ENCODE measurements at regions not wholly inside any gene's neighbourhood (a gene's known extent, or its start where the extent isn't known, plus 50 kb on each side); places are given as distances from the start of the nearest gene placed in this dataset.

DNA sequence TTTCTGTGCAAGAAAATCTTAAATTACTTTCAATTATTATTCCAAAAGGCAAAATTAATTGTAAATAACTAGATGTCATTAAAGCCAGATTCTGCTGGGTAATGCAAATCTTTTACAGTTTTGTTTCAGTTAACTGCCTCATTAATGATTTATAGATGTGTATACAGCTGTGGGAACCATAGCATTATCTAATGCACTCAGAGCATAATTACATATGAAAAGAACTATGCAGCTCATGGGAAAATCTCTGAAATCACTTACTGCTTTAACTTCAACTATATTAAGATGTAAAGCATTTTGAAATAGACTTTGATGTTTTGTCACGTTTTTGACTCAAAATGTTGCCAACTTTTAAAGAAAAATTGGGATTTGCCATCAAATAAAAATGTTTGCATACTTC lies 630.3 kb upstream of the KLHL4 start:
- ATAC-seq (replicated peaks in 1 of 4) (no peak), DNase-seq (no peak)
- no peaks in the 10 kb centered on the region for H3K36me3 Mint-ChIP-seq
- H3K27me3 ChIP-seq (replicated peaks in 1 of 2; ENCODE audit: control insufficient read depth in 2 of 2, extremely low read depth in 1 of 2, insufficient read depth in 2 of 2, low read length in 1 of 2), result no peaks in the 10 kb centered on the region
- H3K27ac ChIP-seq (ENCODE audit: low read length), result no peak overlapping the region
- ChIA-PET CTCF (no interaction called here), POLR2A (no interaction called here)
- no peak overlapping the region for H3K27ac Mint-ChIP-seq
- H3K36me3 ChIP-seq (ENCODE audit: control insufficient read depth in 2 of 2, extremely low read depth in 1 of 2, insufficient read depth in 1 of 2, low read length in 1 of 2), result no peaks in the 10 kb centered on the region
- H3K4me3 Mint-ChIP-seq, result no peak overlapping the region
- peaks cover 0 to 2% (median 0%) of the 10 kb centered on the region in 3 donors for H3K9me3 Mint-ChIP-seq
- H3K4me1 Mint-ChIP-seq, result no peaks in the 10 kb centered on the region
- no peak overlapping the region for H3K4me3 ChIP-seq (ENCODE audit: control insufficient read depth in 1 of 2, extremely low read depth in 1 of 2, low read length in 1 of 2)
- no peaks in the 10 kb centered on the region for H3K4me1 ChIP-seq (ENCODE audit: control insufficient read depth in 1 of 2, extremely low read depth in 1 of 2, insufficient read depth in 2 of 2, low read length in 2 of 2)
- no CpG with 5 or more reads among the region's 1 CpG for WGBS (ENCODE audit: insufficient coverage)
- H3K9me3 ChIP-seq, result no peaks in the 10 kb centered on the region
- no peaks in the 10 kb centered on the region for H3K27me3 Mint-ChIP-seq

DNA sequence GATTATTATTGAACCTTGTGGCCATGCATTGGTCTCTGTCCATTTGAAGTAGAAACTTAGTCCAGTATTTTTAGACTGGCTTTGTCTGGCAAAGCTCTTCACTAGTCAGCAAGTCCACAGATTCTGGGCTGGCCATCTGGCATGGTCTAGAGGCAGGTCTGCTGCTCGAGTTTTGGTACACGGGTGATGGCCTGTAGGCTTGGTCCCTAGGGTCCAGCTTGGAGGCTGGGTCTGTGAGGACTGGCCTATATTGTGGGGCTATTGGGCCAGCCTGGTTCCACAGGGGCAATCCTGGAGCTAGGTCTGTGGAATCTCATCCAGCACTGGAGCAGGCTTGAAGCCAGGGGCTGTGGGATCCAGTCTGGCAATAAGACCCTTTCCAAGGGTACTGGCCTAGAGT lies 607.6 kb upstream of the KLHL4 start:
- 58% methylated on average over 2 of the region's 2 CpGs for WGBS (ENCODE audit: insufficient coverage)
- H3K36me3 ChIP-seq (ENCODE audit: control insufficient read depth in 2 of 2, extremely low read depth in 1 of 2, insufficient read depth in 1 of 2, low read length in 1 of 2), result no peaks in the 10 kb centered on the region
- H3K4me3 ChIP-seq (ENCODE audit: control insufficient read depth in 1 of 2, extremely low read depth in 1 of 2, low read length in 1 of 2), result no peak overlapping the region
- ChIA-PET CTCF (no interaction called here), POLR2A (no interaction called here)
- no peaks in the 10 kb centered on the region for H3K4me1 ChIP-seq (ENCODE audit: control insufficient read depth in 1 of 2, extremely low read depth in 1 of 2, insufficient read depth in 2 of 2, low read length in 2 of 2)
- no peaks in the 10 kb centered on the region for H3K27me3 Mint-ChIP-seq
- no peak for ATAC-seq (replicated peaks in 1 of 4)
- H3K27me3 ChIP-seq (replicated peaks in 1 of 2; ENCODE audit: control insufficient read depth in 2 of 2, extremely low read depth in 1 of 2, insufficient read depth in 2 of 2, low read length in 1 of 2), result no peaks in the 10 kb centered on the region
- no peak overlapping the region for H3K27ac ChIP-seq (ENCODE audit: low read length)
- no peaks in the 10 kb centered on the region for H3K9me3 Mint-ChIP-seq
- H3K4me1 Mint-ChIP-seq, result no peaks in the 10 kb centered on the region
- H3K4me3 Mint-ChIP-seq, result no peak overlapping the region
- H3K9me3 ChIP-seq, result no peaks in the 10 kb centered on the region
- DNase-seq, result no peak
- H3K27ac Mint-ChIP-seq, result no peak overlapping the region
- no peaks in the 10 kb centered on the region for H3K36me3 Mint-ChIP-seq

DNA sequence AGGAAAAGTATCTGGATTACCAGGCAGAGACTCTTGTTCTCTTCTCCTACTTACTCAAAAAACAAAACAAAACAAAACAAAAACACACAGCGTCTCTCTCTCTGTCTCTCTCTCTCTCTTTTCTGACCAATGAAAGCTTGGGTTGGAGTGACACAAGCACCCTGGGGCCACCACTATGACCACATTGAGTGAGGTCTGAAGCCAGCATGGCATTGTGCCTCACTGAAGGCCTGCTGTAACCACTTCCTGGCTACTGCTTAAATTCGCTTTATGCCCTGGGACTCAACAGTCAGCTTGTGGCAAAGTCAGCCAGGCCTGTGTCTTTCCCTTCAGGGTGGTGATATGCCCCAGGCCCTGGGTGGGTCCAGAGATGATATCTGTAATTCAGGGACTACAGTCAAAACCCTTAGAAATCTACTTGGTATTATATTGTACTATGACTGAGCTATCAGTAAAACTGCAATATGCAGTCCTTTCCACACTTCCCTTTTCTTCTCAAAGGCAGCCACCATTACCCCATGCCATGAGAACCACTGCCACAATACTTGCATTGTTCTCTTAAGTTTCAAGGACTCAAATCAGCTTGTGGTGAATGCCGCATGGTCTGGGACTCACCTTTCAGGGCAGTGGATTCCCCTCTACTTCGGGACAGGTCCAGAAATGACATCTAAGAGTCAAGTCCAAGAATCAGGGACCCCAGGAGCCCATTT lies 606.8 kb upstream of the KLHL4 start:
- WGBS (ENCODE audit: insufficient coverage), result 41% methylated on average over 2 of the region's 4 CpGs
- ChIA-PET POLR2A (no interaction called here), CTCF (no interaction called here)
- Mint-ChIP-seq H3K4me3 (no peak overlapping the region), H3K36me3 (no peaks in the 10 kb centered on the region), H3K4me1 (no peaks in the 10 kb centered on the region), H3K27ac (no peak overlapping the region), H3K9me3 (no peaks in the 10 kb centered on the region), H3K27me3 (no peaks in the 10 kb centered on the region)
- no peaks in the 10 kb centered on the region for H3K4me1 ChIP-seq (ENCODE audit: control insufficient read depth in 1 of 2, extremely low read depth in 1 of 2, insufficient read depth in 2 of 2, low read length in 2 of 2)
- ATAC-seq (replicated peaks in 1 of 4), result no peak
- DNase-seq, result no peak
- no peaks in the 10 kb centered on the region for H3K9me3 ChIP-seq
- no peaks in the 10 kb centered on the region for H3K36me3 ChIP-seq (ENCODE audit: control insufficient read depth in 2 of 2, extremely low read depth in 1 of 2, insufficient read depth in 1 of 2, low read length in 1 of 2)
- no peak overlapping the region for H3K27ac ChIP-seq (ENCODE audit: low read length)
- H3K4me3 ChIP-seq (ENCODE audit: control insufficient read depth in 1 of 2, extremely low read depth in 1 of 2, low read length in 1 of 2), result no peak overlapping the region
- no peaks in the 10 kb centered on the region for H3K27me3 ChIP-seq (replicated peaks in 1 of 2; ENCODE audit: control insufficient read depth in 2 of 2, extremely low read depth in 1 of 2, insufficient read depth in 2 of 2, low read length in 1 of 2)

DNA sequence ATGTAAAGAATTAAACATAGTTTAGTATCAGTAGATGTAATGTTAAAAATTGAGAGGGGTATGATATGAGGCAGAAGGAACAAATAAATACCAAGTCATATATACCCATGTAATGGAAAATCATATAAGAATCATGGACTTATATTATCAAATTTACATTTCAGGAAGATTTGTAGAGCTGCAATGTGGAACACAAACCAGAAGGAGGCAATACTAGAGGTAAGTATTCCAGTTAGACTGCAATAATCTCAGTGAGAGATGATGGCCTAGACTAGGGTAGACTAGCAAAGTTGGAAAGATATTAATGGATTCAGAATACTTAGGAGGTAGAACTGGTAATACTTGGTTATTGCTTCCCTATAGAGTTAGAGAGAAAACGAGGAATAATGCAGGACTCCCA lies 603.0 kb upstream of the KLHL4 start:
- H3K36me3 Mint-ChIP-seq, result no peaks in the 10 kb centered on the region
- Histone ChIP-seq H3K27me3 (replicated peaks in 1 of 2; ENCODE audit: control insufficient read depth in 2 of 2, extremely low read depth in 1 of 2, insufficient read depth in 2 of 2, low read length in 1 of 2) (no peaks in the 10 kb centered on the region), H3K27ac (ENCODE audit: low read length) (no peak overlapping the region), H3K4me3 (ENCODE audit: control insufficient read depth in 1 of 2, extremely low read depth in 1 of 2, low read length in 1 of 2) (no peak overlapping the region), H3K36me3 (ENCODE audit: control insufficient read depth in 2 of 2, extremely low read depth in 1 of 2, insufficient read depth in 1 of 2, low read length in 1 of 2) (no peaks in the 10 kb centered on the region), H3K4me1 (ENCODE audit: control insufficient read depth in 1 of 2, extremely low read depth in 1 of 2, insufficient read depth in 2 of 2, low read length in 2 of 2) (no peaks in the 10 kb centered on the region), H3K9me3 (no peaks in the 10 kb centered on the region)
- ChIA-PET POLR2A (no interaction called here), CTCF (no interaction called here)
- no peak overlapping the region for H3K27ac Mint-ChIP-seq
- no peak for ATAC-seq (replicated peaks in 1 of 4)
- DNase-seq, result no peak
- no peak overlapping the region for H3K4me3 Mint-ChIP-seq
- H3K27me3 Mint-ChIP-seq, result no peaks in the 10 kb centered on the region
- H3K4me1 Mint-ChIP-seq, result no peaks in the 10 kb centered on the region
- H3K9me3 Mint-ChIP-seq, result no peaks in the 10 kb centered on the region
- WGBS (ENCODE audit: insufficient coverage), result no CpG with 5 or more reads among the region's 1 CpG

DNA sequence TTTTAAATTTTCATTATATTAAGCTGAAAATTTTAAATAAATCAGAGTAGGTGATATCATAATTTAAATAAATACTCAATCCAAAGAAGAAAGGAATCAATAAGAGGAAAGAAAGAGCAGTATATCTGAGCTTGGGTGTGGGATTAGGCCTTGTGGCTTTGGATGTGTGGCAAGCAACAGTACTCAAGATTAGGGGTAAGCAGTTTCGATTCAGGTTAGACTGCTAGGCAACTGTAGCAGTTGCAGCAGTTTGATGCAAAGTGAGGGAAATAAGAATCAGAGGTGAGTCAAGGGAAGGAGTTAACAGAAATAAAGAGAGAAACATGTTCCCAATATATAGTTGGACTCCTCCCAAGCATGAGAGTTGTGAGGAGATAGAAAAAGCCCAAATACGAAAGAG lies 599.6 kb upstream of the KLHL4 start:
- no peaks in the 10 kb centered on the region for H3K4me1 ChIP-seq (ENCODE audit: control insufficient read depth in 1 of 2, extremely low read depth in 1 of 2, insufficient read depth in 2 of 2, low read length in 2 of 2)
- ATAC-seq (replicated peaks in 1 of 4), result no peak
- no peaks in the 10 kb centered on the region for H3K27me3 ChIP-seq (replicated peaks in 1 of 2; ENCODE audit: control insufficient read depth in 2 of 2, extremely low read depth in 1 of 2, insufficient read depth in 2 of 2, low read length in 1 of 2)
- H3K27ac ChIP-seq (ENCODE audit: low read length), result no peak overlapping the region
- H3K36me3 ChIP-seq (ENCODE audit: control insufficient read depth in 2 of 2, extremely low read depth in 1 of 2, insufficient read depth in 1 of 2, low read length in 1 of 2), result no peaks in the 10 kb centered on the region
- Mint-ChIP-seq H3K27me3 (peaks cover 0 to 4% of the 10 kb centered on the region in 2 donors), H3K4me1 (no peaks in the 10 kb centered on the region), H3K9me3 (no peaks in the 10 kb centered on the region), H3K27ac (no peak overlapping the region), H3K36me3 (no peaks in the 10 kb centered on the region), H3K4me3 (no peak overlapping the region)
- no CpG with 5 or more reads among the region's 2 CpGs for WGBS (ENCODE audit: insufficient coverage)
- no peak overlapping the region for H3K4me3 ChIP-seq (ENCODE audit: control insufficient read depth in 1 of 2, extremely low read depth in 1 of 2, low read length in 1 of 2)
- ChIA-PET CTCF (no interaction called here), POLR2A (no interaction called here)
- DNase-seq, result no peak
- no peaks in the 10 kb centered on the region for H3K9me3 ChIP-seq

DNA sequence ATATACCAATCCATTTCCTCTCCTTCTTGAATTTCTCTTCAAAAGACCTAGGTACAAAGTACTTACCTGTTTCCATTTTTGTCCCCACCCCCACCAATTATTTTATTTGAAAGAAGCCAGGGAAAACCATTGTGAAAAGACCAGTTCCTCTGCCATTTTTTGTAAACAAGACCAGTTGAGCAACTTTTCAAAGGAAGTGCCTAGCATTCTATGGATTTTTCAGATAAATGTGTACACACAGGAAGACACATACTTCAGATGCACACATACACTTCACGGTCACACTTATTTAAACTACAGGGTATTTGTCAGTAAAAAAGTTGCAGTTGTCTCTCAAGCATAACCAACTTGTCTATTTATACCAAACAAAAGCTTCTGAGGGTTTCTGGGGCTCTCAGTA lies 587.2 kb upstream of the KLHL4 start:
- H3K27me3 Mint-ChIP-seq, result peaks cover 0 to 3% of the 10 kb centered on the region in 2 donors
- no peak overlapping the region for H3K27ac ChIP-seq (ENCODE audit: low read length)
- no peak for ATAC-seq (replicated peaks in 1 of 4)
- no peak overlapping the region for H3K4me3 Mint-ChIP-seq
- no CpG with 5 or more reads among the region's 1 CpG for WGBS (ENCODE audit: insufficient coverage)
- POLR2A ChIA-PET, result no interaction called here
- no peaks in the 10 kb centered on the region for H3K27me3 ChIP-seq (replicated peaks in 1 of 2; ENCODE audit: control insufficient read depth in 2 of 2, extremely low read depth in 1 of 2, insufficient read depth in 2 of 2, low read length in 1 of 2)
- no peaks in the 10 kb centered on the region for H3K36me3 ChIP-seq (ENCODE audit: control insufficient read depth in 2 of 2, extremely low read depth in 1 of 2, insufficient read depth in 1 of 2, low read length in 1 of 2)
- no peak overlapping the region for H3K27ac Mint-ChIP-seq
- H3K9me3 ChIP-seq, result no peaks in the 10 kb centered on the region
- DNase-seq, result no peak
- no peaks in the 10 kb centered on the region for H3K36me3 Mint-ChIP-seq
- peaks cover 0 to 3% (median 3%) of the 10 kb centered on the region in 3 donors for H3K9me3 Mint-ChIP-seq
- CTCF ChIA-PET, result no interaction called here
- no peak overlapping the region for H3K4me3 ChIP-seq (ENCODE audit: control insufficient read depth in 1 of 2, extremely low read depth in 1 of 2, low read length in 1 of 2)
- no peaks in the 10 kb centered on the region for H3K4me1 Mint-ChIP-seq
- H3K4me1 ChIP-seq (ENCODE audit: control insufficient read depth in 1 of 2, extremely low read depth in 1 of 2, insufficient read depth in 2 of 2, low read length in 2 of 2), result no peaks in the 10 kb centered on the region

DNA sequence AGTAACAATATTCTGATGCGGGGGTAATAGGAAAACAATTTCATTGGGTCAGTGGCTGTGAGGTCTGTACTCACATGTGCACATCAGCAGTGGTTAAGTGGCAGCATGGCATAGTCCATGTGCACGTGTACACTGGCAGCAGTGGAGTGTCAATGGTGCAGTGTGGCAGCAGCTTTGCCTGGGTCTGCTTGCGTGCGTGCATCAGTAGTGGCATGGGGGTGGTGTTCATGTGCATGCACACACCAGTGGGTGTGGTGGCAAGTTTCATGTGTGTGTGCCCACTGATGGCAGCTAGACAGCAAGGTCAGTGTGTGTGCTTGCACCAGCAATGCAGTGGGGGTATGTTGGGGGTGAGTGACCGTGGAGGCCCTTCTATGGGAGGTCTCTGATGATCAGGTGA lies 581.6 kb upstream of the KLHL4 start:
- ChIA-PET POLR2A (no interaction called here), CTCF (no interaction called here)
- Histone ChIP-seq H3K4me3 (ENCODE audit: control insufficient read depth in 1 of 2, extremely low read depth in 1 of 2, low read length in 1 of 2) (no peak overlapping the region), H3K9me3 (no peaks in the 10 kb centered on the region), H3K27me3 (replicated peaks in 1 of 2; ENCODE audit: control insufficient read depth in 2 of 2, extremely low read depth in 1 of 2, insufficient read depth in 2 of 2, low read length in 1 of 2) (no peaks in the 10 kb centered on the region), H3K27ac (ENCODE audit: low read length) (no peak overlapping the region), H3K4me1 (ENCODE audit: control insufficient read depth in 1 of 2, extremely low read depth in 1 of 2, insufficient read depth in 2 of 2, low read length in 2 of 2) (no peaks in the 10 kb centered on the region), H3K36me3 (ENCODE audit: control insufficient read depth in 2 of 2, extremely low read depth in 1 of 2, insufficient read depth in 1 of 2, low read length in 1 of 2) (no peaks in the 10 kb centered on the region)
- no peaks in the 10 kb centered on the region for H3K36me3 Mint-ChIP-seq
- DNase-seq (no peak), ATAC-seq (replicated peaks in 1 of 4) (no peak)
- H3K4me3 Mint-ChIP-seq, result no peak overlapping the region
- H3K27me3 Mint-ChIP-seq, result no peaks in the 10 kb centered on the region
- H3K27ac Mint-ChIP-seq, result peak overlapping the region in 1 of 2 donors; percentile 39
- H3K4me1 Mint-ChIP-seq, result no peaks in the 10 kb centered on the region
- 95% methylated on average over 3 of the region's 5 CpGs for WGBS (ENCODE audit: insufficient coverage)
- peaks cover 0 to 3% (median 0%) of the 10 kb centered on the region in 3 donors for H3K9me3 Mint-ChIP-seq

Measured in T-cell (primary cell).